GM12878 (cell line): ENCODE measurements at regions not wholly inside any gene's neighbourhood (a gene's known extent, or its start where the extent isn't known, plus 50 kb on each side); places are given as distances from the start of the nearest gene placed in this dataset.
"Not testable (repeated sequence)": the region's sequence is repeated elsewhere in the genome, so short reads cannot be mapped to it uniquely, and the experiment has no call there.

Experiments
- ATAC-seq: fragments of 200-7000 bp; cut with Tn5 transposase; 3 replicates; pipeline ENCODE4 v1.9.1; 2020; ENCODE audit warnings: mild to moderate bottlenecking, moderate library complexity
- BruUV-seq: library from RNA; stranded (reverse); fragments of 400-500 nt; replicated peaks from 2 replicates; lab custom pipeline; 2021; lab: Mats Ljungman, UMichigan
- CTCF ChIA-PET: fragments of 300-600 bp; sonication (Branson Sonifier 250); formaldehyde crosslinking; extraction: SDS; loops from one replicate; lab custom pipeline; 2021; ENCODE audit warnings: inconsistent platforms; lab: Yijun Ruan, JAX
- POLR2A ChIA-PET: fragments of 350-600 bp; formaldehyde crosslinking; extraction: SDS; loops from one replicate; lab custom pipeline; 2021; ENCODE audit warnings: inconsistent platforms; lab: Charles Lee
- RAD21 ChIA-PET: fragments of 300-600 bp; sonication (Branson Sonifier 250); formaldehyde crosslinking; loops from one replicate; lab custom pipeline; 2023; ENCODE audit warnings: antibody characterized with exemption; ENCODE audit not compliant: unreplicated experiment; lab: Charles Lee
- SMC1A ChIA-PET: fragments of 300-600 bp; sonication (Branson Sonifier 250); formaldehyde crosslinking; loops from one replicate; lab custom pipeline; 2023; ENCODE audit not compliant: unreplicated experiment, uncharacterized antibody; lab: Charles Lee
- DNase-seq: peaks from one replicate; pipeline ENCODE4 v3.0.0-alpha.2; 2011; ENCODE audit warnings: low read depth, low spot score
- FAIRE-seq: peaks from 3 replicates; lab custom pipeline; 2011; peaks lifted over from hg19 to GRCh38; lab: Jason Lieb, UNC
- H2AFZ ChIP-seq: 2 replicates; pipeline ENCODE4 v1.6.0; 2011; ENCODE audit warnings: low read depth, low read length, control low read depth; ENCODE audit not compliant: control insufficient read depth
- H3K27ac ChIP-seq: 2 replicates; pipeline ENCODE4 v1.5.1; 2011; ENCODE audit warnings: control low read depth; ENCODE audit not compliant: control insufficient read depth, insufficient read depth
- H3K27me3 ChIP-seq, 2 experiments: replicated peaks in 1 of 2; 2 replicates each; pipeline versions ENCODE4 v1.6.0 to v1.6.1; 2011; ENCODE audit warnings: low read length in 1 of 2; ENCODE audit not compliant: control insufficient read depth in 2 of 2, insufficient read depth in 2 of 2
- H3K36me3 ChIP-seq, 2 experiments: 2 replicates each; pipeline ENCODE4 v1.5.1; 2011; ENCODE audit warnings: low read length in 1 of 2; ENCODE audit not compliant: control insufficient read depth in 2 of 2, insufficient read depth in 2 of 2
- H3K4me1 ChIP-seq: 2 replicates; pipeline ENCODE4 v1.6.1; 2011; ENCODE audit warnings: mild to moderate bottlenecking, low read length, moderate library complexity, mixed read lengths; ENCODE audit not compliant: control insufficient read depth, insufficient read depth
- H3K4me2 ChIP-seq: 2 replicates; pipeline ENCODE4 v1.6.0; 2011; ENCODE audit warnings: control low read depth; ENCODE audit not compliant: control insufficient read depth, insufficient read depth
- H3K4me3 ChIP-seq: fragments of 200-600 bp; sonication (generic); 2 replicates; pipeline ENCODE4 v1.5.1; 2016
- H3K79me2 ChIP-seq: 2 replicates; pipeline ENCODE4 v1.6.0; 2011; ENCODE audit warnings: low read length; ENCODE audit not compliant: control insufficient read depth, insufficient read depth
- H3K9ac ChIP-seq: 2 replicates; pipeline ENCODE4 v1.8.0; 2011; ENCODE audit warnings: low read length, control low read depth, mixed read lengths; ENCODE audit not compliant: control insufficient read depth, insufficient read depth
- H3K9me3 ChIP-seq: replicated peaks from 3 replicates; pipeline ENCODE4 v1.5.1; 2011; ENCODE audit warnings: mild to moderate bottlenecking, low read length; ENCODE audit not compliant: control insufficient read depth, insufficient read depth
- H4K20me1 ChIP-seq: 2 replicates; pipeline ENCODE4 v1.6.0; 2011; ENCODE audit not compliant: control insufficient read depth, insufficient read depth
- CHD1 ChIP-seq: IDR thresholded peaks from 2 replicates; pipeline ENCODE4 v1.6.1; 2012; ENCODE audit warnings: low read depth, low read length, improper control_type of control experiment
- EED ChIP-seq: sonication (generic); IDR thresholded peaks from 2 replicates; pipeline ENCODE4 v1.6.1; 2016; ENCODE audit warnings: antibody characterized with exemption, low read depth
- ESRRA ChIP-seq: IDR thresholded peaks from 2 replicates; pipeline ENCODE4 v1.6.1; 2012; ENCODE audit warnings: mild to moderate bottlenecking, low read length, improper control_type of control experiment
- HSF1 ChIP-seq: fragments of 150-350 bp; IDR thresholded peaks from 2 replicates; pipeline ENCODE4 v1.6.1; 2014; ENCODE audit warnings: mild to moderate bottlenecking, low read depth, low read length
- IKZF1 ChIP-seq: fragments of 450-650 bp; conservative IDR thresholded peaks from 2 replicates; pipeline ENCODE4 v1.6.1; 2017; ENCODE audit warnings: antibody characterized with exemption, mild to moderate bottlenecking
- MAX ChIP-seq: IDR thresholded peaks from 2 replicates; pipeline ENCODE4 v1.6.1; 2012; ENCODE audit warnings: low read depth, low read length, improper control_type of control experiment
- MEF2A ChIP-seq: IDR thresholded peaks from 2 replicates; pipeline ENCODE4 v1.6.1; 2011; ENCODE audit warnings: low read depth, mild to moderate bottlenecking, low read length, moderate library complexity; ENCODE audit not compliant: insufficient read depth
- MXI1 ChIP-seq: fragments of 150-350 bp; IDR thresholded peaks from 2 replicates; pipeline ENCODE4 v1.6.1; 2011; ENCODE audit warnings: low read depth, mild to moderate bottlenecking, inconsistent platforms, low read length, improper control_type of control experiment
- NR2C1 ChIP-seq: fragments of 450-650 bp; IDR thresholded peaks from 2 replicates; pipeline ENCODE4 v1.6.1; 2017; ENCODE audit warnings: antibody characterized with exemption, mild to moderate bottlenecking, moderate library complexity
- PBX3 ChIP-seq: IDR thresholded peaks from 2 replicates; pipeline ENCODE4 v1.6.1; 2011; ENCODE audit warnings: mild to moderate bottlenecking, low read depth, low read length, moderate library complexity; ENCODE audit not compliant: insufficient replicate concordance
- RCOR1 ChIP-seq: conservative IDR thresholded peaks from 2 replicates; pipeline ENCODE4 v1.6.1; 2012; ENCODE audit warnings: low read depth, low read length, improper control_type of control experiment
- SIN3A ChIP-seq: IDR thresholded peaks from 2 replicates; pipeline ENCODE4 v1.6.1; 2012; ENCODE audit warnings: low read depth, low read length, improper control_type of control experiment
- SMAD5 ChIP-seq: IDR thresholded peaks from 2 replicates; pipeline ENCODE4 v1.6.1; 2016; ENCODE audit warnings: antibody characterized with exemption, low read depth
- STAT3 ChIP-seq: IDR thresholded peaks from 2 replicates; pipeline ENCODE4 v1.6.1; 2011; ENCODE audit warnings: low read depth, low read length, improper control_type of control experiment
- ZNF384 ChIP-seq: IDR thresholded peaks from 2 replicates; pipeline ENCODE4 v1.6.1; 2012; ENCODE audit warnings: low read depth, mild to moderate bottlenecking, low read length, improper control_type of control experiment, borderline replicate concordance
- WGBS: methylation state at CpG from one replicate; pipeline ENCODE4 v1.1.6; 2016; ENCODE audit warnings: low lambda C conversion rate; ENCODE audit not compliant: insufficient replicate concordance, insufficient coverage; ENCODE audit errors: missing lambda C conversion rate; 5-methylcytosine and 5-hydroxymethylcytosine counted together
- in situ Hi-C: fragments of 300-500 bp; cut with MboI; formaldehyde crosslinking; loops from 9 replicates; pipeline ENCODE4 v1.14.3; 2018; ENCODE audit warnings: mixed read lengths
- intact Hi-C: fragments of 100-400 bp; cut with micrococcal nuclease; formaldehyde crosslinking; loops from one replicate; pipeline ENCODE4 v1.14.2; 2022; ENCODE audit not compliant: unreplicated experiment

- ATAC-seq (no peak), FAIRE-seq (no peak), DNase-seq (no peak)
- ChIA-PET SMC1A (no interaction called here), CTCF (no interaction called here), RAD21 (no interaction called here), POLR2A (no interaction called here)
- in situ Hi-C loops: no loop called here
- Histone ChIP-seq H3K9me3 (no peaks in the 10 kb centered on the region), H3K4me1 (no peaks in the 10 kb centered on the region), H3K27ac (no peak overlapping the region), H3K27me3 (no peaks in the 10 kb centered on the region), H3K4me3 (no peak overlapping the region), H4K20me1 (no peaks in the 10 kb centered on the region), H3K9ac (no peak overlapping the region), H3K4me2 (no peak overlapping the region), H3K79me2 (no peaks in the 10 kb centered on the region)
- intact Hi-C loops: no loop called here
- no TSS peak for BruUV-seq
- WGBS: 0% methylated on average over 1 of the region's 1 CpG
- TF ChIP-seq NR2C1 (no peak), SMAD5 (no peak), PBX3 (no peak), STAT3 (no peak), MXI1 (no peak), MEF2A (no peak), SIN3A (no peak), IKZF1 (no peak), ZNF384 (no peak), EED (no peak), ESRRA (no peak), MAX (no peak), HSF1 (no peak), RCOR1 (no peak), CHD1 (no peak)
- TF ChIP-seq, all 136 proteins: peak for 0
- no peak overlapping the region for H2AFZ ChIP-seq
- H3K36me3 ChIP-seq: no peaks in the 10 kb centered on the region
Observed at GRCh38 chr10:44114441-44114840, 270.5 kb downstream of the CXCL12 start.

GRCh38 chr10:44112280-44112679 is 272.6 kb downstream of the CXCL12 start:
- H3K4me2 ChIP-seq: not testable (repeated sequence)

More at GRCh38 chr10:44112280-44112679, 272.6 kb downstream of the CXCL12 start:
- in situ Hi-C loops, RAD21 ChIA-PET, H3K79me2 ChIP-seq, BruUV-seq, H2AFZ ChIP-seq, FAIRE-seq, H4K20me1 ChIP-seq, H3K9ac ChIP-seq, H3K4me3 ChIP-seq, DNase-seq, H3K27ac ChIP-seq, CTCF ChIA-PET, SMC1A ChIA-PET, ATAC-seq, intact Hi-C loops, H3K4me1 ChIP-seq, H3K36me3 ChIP-seq, H3K27me3 ChIP-seq, H3K9me3 ChIP-seq, POLR2A ChIA-PET: not testable (repeated sequence)
- WGBS: 24% methylated on average over 4 of the region's 4 CpGs
